ENCODE measurements at regions not wholly inside any gene's neighbourhood (a gene's known extent, or its start where the extent isn't known, plus 50 kb on each side); places are given as distances from the start of the nearest gene placed in this dataset.

DNA sequence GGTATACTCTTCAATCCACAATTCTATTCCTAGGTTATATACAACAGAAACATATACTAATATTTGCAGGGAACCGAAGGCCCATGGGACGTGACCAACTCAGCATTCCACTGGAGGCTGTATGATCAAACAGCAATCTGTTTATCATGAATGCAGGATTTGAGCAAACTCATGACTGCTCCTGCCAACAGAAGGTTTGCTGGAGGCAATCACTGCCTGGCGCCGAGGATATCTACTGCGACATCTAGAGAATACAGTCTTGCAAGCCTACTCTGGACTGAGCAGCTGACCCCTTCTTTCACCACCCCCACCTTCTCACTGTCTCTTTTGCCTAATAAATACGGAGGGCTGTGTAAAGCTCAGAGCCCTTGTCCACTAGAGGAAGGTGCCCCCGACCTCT lies 90.5 kb upstream of the CDH10 start:
- peaks cover 0 to 3% of the 10 kb centered on the region in 2 experiments; a peak in 1 of 4 replicates for H3K4me1 ChIP-seq (ENCODE audit: control insufficient read depth in 1 of 2, insufficient read depth in 2 of 2, low read depth in 1 of 2, low read length in 1 of 2)
- no peak overlapping the region for H3K4me3 ChIP-seq (ENCODE audit: low read depth in 2 of 2, low read length in 1 of 2)
- no peak overlapping the region for H3K4me2 ChIP-seq
- TF ChIP-seq, protein P1, sequence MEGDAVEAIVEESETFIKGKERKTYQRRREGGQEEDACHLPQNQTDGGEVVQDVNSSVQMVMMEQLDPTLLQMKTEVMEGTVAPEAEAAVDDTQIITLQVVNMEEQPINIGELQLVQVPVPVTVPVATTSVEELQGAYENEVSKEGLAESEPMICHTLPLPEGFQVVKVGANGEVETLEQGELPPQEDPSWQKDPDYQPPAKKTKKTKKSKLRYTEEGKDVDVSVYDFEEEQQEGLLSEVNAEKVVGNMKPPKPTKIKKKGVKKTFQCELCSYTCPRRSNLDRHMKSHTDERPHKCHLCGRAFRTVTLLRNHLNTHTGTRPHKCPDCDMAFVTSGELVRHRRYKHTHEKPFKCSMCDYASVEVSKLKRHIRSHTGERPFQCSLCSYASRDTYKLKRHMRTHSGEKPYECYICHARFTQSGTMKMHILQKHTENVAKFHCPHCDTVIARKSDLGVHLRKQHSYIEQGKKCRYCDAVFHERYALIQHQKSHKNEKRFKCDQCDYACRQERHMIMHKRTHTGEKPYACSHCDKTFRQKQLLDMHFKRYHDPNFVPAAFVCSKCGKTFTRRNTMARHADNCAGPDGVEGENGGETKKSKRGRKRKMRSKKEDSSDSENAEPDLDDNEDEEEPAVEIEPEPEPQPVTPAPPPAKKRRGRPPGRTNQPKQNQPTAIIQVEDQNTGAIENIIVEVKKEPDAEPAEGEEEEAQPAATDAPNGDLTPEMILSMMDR (IDR thresholded peaks at IDR 0.05) = no peak
- TF ChIP-seq RXRA (IDR thresholded peaks at IDR 0.05; ENCODE audit: borderline replicate concordance, low read depth) = no peak
- no peak for TF ChIP-seq NFIC (IDR thresholded peaks at IDR 0.05; ENCODE audit: borderline replicate concordance)
- no peak for TF ChIP-seq FOXM1 (IDR thresholded peaks at IDR 0.05; ENCODE audit: low read depth)
- no peak for TF ChIP-seq FOSL2 (IDR thresholded peaks at IDR 0.05; ENCODE audit: borderline replicate concordance, low read depth)
- TF ChIP-seq, protein P2, sequence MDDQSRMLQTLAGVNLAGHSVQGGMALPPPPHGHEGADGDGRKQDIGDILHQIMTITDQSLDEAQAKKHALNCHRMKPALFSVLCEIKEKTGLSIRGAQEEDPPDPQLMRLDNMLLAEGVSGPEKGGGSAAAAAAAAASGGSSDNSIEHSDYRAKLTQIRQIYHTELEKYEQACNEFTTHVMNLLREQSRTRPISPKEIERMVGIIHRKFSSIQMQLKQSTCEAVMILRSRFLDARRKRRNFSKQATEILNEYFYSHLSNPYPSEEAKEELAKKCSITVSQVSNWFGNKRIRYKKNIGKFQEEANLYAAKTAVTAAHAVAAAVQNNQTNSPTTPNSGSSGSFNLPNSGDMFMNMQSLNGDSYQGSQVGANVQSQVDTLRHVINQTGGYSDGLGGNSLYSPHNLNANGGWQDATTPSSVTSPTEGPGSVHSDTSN (IDR thresholded peaks at IDR 0.05) = no peak
- no peak for TF ChIP-seq SIN3A (IDR thresholded peaks at IDR 0.05; ENCODE audit: borderline replicate concordance, low read depth, low read length)
- TF ChIP-seq YY1 (IDR thresholded peaks at IDR 0.05; ENCODE audit: low read depth) = no peak
- TF ChIP-seq, protein P3, sequence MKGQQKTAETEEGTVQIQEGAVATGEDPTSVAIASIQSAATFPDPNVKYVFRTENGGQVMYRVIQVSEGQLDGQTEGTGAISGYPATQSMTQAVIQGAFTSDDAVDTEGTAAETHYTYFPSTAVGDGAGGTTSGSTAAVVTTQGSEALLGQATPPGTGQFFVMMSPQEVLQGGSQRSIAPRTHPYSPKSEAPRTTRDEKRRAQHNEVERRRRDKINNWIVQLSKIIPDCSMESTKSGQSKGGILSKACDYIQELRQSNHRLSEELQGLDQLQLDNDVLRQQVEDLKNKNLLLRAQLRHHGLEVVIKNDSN (IDR thresholded peaks at IDR 0.05; ENCODE audit: borderline replicate concordance, low read depth) = no peak
- no peak for TF ChIP-seq TAF1 (IDR thresholded peaks at IDR 0.05; ENCODE audit: borderline replicate concordance, low read depth, low read length)
- TF ChIP-seq, protein P4, sequence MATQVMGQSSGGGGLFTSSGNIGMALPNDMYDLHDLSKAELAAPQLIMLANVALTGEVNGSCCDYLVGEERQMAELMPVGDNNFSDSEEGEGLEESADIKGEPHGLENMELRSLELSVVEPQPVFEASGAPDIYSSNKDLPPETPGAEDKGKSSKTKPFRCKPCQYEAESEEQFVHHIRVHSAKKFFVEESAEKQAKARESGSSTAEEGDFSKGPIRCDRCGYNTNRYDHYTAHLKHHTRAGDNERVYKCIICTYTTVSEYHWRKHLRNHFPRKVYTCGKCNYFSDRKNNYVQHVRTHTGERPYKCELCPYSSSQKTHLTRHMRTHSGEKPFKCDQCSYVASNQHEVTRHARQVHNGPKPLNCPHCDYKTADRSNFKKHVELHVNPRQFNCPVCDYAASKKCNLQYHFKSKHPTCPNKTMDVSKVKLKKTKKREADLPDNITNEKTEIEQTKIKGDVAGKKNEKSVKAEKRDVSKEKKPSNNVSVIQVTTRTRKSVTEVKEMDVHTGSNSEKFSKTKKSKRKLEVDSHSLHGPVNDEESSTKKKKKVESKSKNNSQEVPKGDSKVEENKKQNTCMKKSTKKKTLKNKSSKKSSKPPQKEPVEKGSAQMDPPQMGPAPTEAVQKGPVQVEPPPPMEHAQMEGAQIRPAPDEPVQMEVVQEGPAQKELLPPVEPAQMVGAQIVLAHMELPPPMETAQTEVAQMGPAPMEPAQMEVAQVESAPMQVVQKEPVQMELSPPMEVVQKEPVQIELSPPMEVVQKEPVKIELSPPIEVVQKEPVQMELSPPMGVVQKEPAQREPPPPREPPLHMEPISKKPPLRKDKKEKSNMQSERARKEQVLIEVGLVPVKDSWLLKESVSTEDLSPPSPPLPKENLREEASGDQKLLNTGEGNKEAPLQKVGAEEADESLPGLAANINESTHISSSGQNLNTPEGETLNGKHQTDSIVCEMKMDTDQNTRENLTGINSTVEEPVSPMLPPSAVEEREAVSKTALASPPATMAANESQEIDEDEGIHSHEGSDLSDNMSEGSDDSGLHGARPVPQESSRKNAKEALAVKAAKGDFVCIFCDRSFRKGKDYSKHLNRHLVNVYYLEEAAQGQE (IDR thresholded peaks at IDR 0.05; ENCODE audit: low read depth, low read length) = no peak
- TF ChIP-seq SMC3 (IDR thresholded peaks at IDR 0.05; ENCODE audit: low read depth, low read length) = no peak
- TF ChIP-seq CHD2 (IDR thresholded peaks at IDR 0.05; ENCODE audit: low read length, partially characterized antibody) = no peak
- TF ChIP-seq EP300 (IDR thresholded peaks at IDR 0.05; ENCODE audit: borderline replicate concordance in 1 of 2, low read depth in 1 of 2, low read length in 1 of 2) = no peak
- TF ChIP-seq GATA2 (CRISPR knock-in tag; IDR thresholded peaks at IDR 0.05) = no peak
- TF ChIP-seq, protein P5, sequence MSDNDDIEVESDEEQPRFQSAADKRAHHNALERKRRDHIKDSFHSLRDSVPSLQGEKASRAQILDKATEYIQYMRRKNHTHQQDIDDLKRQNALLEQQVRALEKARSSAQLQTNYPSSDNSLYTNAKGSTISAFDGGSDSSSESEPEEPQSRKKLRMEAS (IDR thresholded peaks at IDR 0.05; ENCODE audit: low read depth) = no peak
- TF ChIP-seq, protein P6, sequence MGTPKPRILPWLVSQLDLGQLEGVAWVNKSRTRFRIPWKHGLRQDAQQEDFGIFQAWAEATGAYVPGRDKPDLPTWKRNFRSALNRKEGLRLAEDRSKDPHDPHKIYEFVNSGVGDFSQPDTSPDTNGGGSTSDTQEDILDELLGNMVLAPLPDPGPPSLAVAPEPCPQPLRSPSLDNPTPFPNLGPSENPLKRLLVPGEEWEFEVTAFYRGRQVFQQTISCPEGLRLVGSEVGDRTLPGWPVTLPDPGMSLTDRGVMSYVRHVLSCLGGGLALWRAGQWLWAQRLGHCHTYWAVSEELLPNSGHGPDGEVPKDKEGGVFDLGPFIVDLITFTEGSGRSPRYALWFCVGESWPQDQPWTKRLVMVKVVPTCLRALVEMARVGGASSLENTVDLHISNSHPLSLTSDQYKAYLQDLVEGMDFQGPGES (IDR thresholded peaks at IDR 0.05; ENCODE audit: low read depth, low read length) = no peak
- no peak for TF ChIP-seq TEAD4 (IDR thresholded peaks at IDR 0.05; ENCODE audit: borderline replicate concordance, insufficient read depth)
- H3K36me3 ChIP-seq (replicated peaks in 1 of 2; ENCODE audit: control insufficient read depth in 1 of 2, insufficient read depth in 2 of 2, low read length in 1 of 2) = no peaks in the 10 kb centered on the region
- H3K9me2 ChIP-seq = no peaks in the 10 kb centered on the region
- no peak overlapping the region for H3K27ac ChIP-seq (ENCODE audit: low read depth in 2 of 2, low read length in 1 of 2)
- no peak for DNase-seq
- ChIA-PET CTCF (no interaction called here), POLR2A (no interaction called here)
- H3F3A ChIP-seq (replicated peaks; ENCODE audit: insufficient read depth) = no peaks in the 10 kb centered on the region
- H3K79me2 ChIP-seq (ENCODE audit: insufficient read depth) = no peaks in the 10 kb centered on the region
- WGBS (ENCODE audit: low lambda C conversion rate) = 16% methylated on average over 7 of the region's 7 CpGs
- peaks cover 15% of the 10 kb centered on the region; the same call in 1 of the 2 replicates for H3K27me3 ChIP-seq (ENCODE audit: insufficient read depth)
- no peak overlapping the region for H2AFZ ChIP-seq (ENCODE audit: low read depth)
- no peak overlapping the region for H3K9ac ChIP-seq
- H3K9me3 ChIP-seq = no peaks in the 10 kb centered on the region
- H4K20me1 ChIP-seq (ENCODE audit: insufficient read depth) = no peaks in the 10 kb centered on the region

Measured in SK-N-SH (cell line).